ENCODE measurements at regions not wholly inside any gene's neighbourhood (a gene's known extent, or its start where the extent isn't known, plus 50 kb on each side); places are given as distances from the start of the nearest gene placed in this dataset.

- TF ChIP-seq CTCF (conservative IDR thresholded peaks at IDR 0.05; ENCODE audit: low read length) (no peak), EZH2phosphoT487 (IDR thresholded peaks at IDR 0.05; ENCODE audit: borderline replicate concordance, low read depth, low read length) (no peak)
These were observed 414.4 kb upstream of the EEF2KMT start for GRCh38 chr16:5512014-5512413.
